NCI-H1105 (cell line): ENCODE measurements at regions not wholly inside any gene's neighbourhood (a gene's known extent, or its start where the extent isn't known, plus 50 kb on each side); places are given as distances from the start of the nearest gene placed in this dataset.
"Not testable (repeated sequence)": the region's sequence is repeated elsewhere in the genome, so short reads cannot be mapped to it uniquely, and the experiment has no call there.

ENCODE experiments used
- DNase-seq: peaks from one replicate; lab custom pipeline; 2025; lab: John Stamatoyannopoulos, UW

- no peak for DNase-seq
Observed at GRCh38 chr16:65842067-65842466, 524.4 kb upstream of the CDH5 start.

- no peak for DNase-seq
Observed at GRCh38 chr16:65838001-65838400, 528.5 kb upstream of the CDH5 start.

GRCh38 chr16:65837464-65837863 lies 529.0 kb upstream of the CDH5 start:
- no peak for DNase-seq

GRCh38 chr16:65834688-65835087 lies 531.8 kb upstream of the CDH5 start:
- DNase-seq: no peak

- no peak for DNase-seq
Observed at GRCh38 chr16:65833171-65833871, 533.2 kb upstream of the CDH5 start.

- no peak for DNase-seq
Observed at GRCh38 chr16:65832679-65833078, 533.8 kb upstream of the CDH5 start.

GRCh38 chr16:65831903-65832666 lies 534.4 kb upstream of the CDH5 start:
- DNase-seq: no peak

- no peak for DNase-seq
Observed at GRCh38 chr16:65829076-65829475, 537.4 kb upstream of the CDH5 start.

GRCh38 chr16:65828296-65828695 lies 538.2 kb upstream of the CDH5 start:
- no peak for DNase-seq

GRCh38 chr16:65827231-65827630 lies 539.3 kb upstream of the CDH5 start:
- no peak for DNase-seq

- DNase-seq: no peak
Observed at GRCh38 chr16:65825191-65825856, 541.2 kb upstream of the CDH5 start.

- no peak for DNase-seq
Observed at GRCh38 chr16:65822148-65822547, 544.3 kb upstream of the CDH5 start.

GRCh38 chr16:65819136-65819898 lies 547.2 kb upstream of the CDH5 start:
- no peak for DNase-seq

GRCh38 chr16:65817799-65818198 lies 548.7 kb upstream of the CDH5 start:
- no peak for DNase-seq

GRCh38 chr16:65817066-65817465 lies 549.4 kb upstream of the CDH5 start:
- DNase-seq: no peak

GRCh38 chr16:65816556-65816955 lies 549.9 kb upstream of the CDH5 start:
- DNase-seq: no peak

- no peak for DNase-seq
Observed at GRCh38 chr16:65815707-65816106, 550.8 kb upstream of the CDH5 start.

GRCh38 chr16:65813879-65814278 lies 552.6 kb upstream of the CDH5 start:
- not testable (repeated sequence) for DNase-seq

GRCh38 chr16:65809627-65810026 lies 556.9 kb upstream of the CDH5 start:
- peak; percentile 27 for DNase-seq

GRCh38 chr16:65808790-65809189 lies 557.7 kb upstream of the CDH5 start:
- DNase-seq: no peak

GRCh38 chr16:65807858-65808257 lies 558.6 kb upstream of the CDH5 start:
- no peak for DNase-seq

GRCh38 chr16:65805704-65806103 lies 560.8 kb upstream of the CDH5 start:
- DNase-seq: not testable (repeated sequence)
